ENCODE measurements at regions not wholly inside any gene's neighbourhood (a gene's known extent, or its start where the extent isn't known, plus 50 kb on each side); places are given as distances from the start of the nearest gene placed in this dataset.
A peak's percentile ranks its signal among the peaks of the same experiment; 100 is the strongest.

DNA sequence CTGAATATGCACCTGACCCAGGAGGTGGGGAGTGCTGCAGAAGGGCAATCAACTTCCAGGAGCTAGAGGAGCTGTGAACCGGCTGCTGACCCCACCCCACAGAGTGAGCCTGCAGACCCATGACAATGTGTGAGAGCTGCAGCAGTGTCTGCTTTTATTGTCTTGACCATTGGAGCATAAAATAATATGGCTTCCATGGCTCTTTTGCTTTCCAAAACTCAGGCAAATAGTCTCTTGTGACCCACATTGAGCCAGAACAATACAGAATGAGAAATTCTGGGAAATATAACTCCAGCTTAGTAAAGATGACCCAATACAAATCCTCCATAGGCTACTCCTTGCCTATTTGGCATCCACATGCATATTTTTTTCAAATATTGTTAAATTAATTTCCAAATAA lies 309.6 kb downstream of the PYDC2 start:
- Mint-ChIP-seq H3K27me3 (ENCODE audit: low read depth, unreplicated experiment) (no peaks in the 10 kb centered on the region), H3K4me1 (ENCODE audit: low read depth, unreplicated experiment) (peaks cover 32% of the 10 kb centered on the region)

DNA sequence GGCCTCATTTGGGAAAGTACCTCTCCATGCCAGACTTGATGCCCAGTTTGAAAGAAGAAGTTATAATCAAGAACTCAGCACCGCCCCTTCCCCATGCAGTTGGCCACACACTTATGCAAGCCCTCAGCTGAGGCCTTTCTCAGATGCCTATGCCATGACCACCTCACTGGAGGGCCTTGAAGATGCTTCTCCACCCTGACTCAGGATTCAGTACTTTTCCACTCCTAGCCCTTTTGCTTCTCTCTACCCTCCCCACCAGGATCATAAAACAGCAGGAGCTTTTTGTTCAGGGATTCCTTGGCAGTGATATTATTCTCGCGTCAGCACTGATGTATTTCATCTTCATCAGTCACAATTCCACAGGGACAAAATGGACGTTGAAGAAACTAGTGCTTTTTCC lies 313.5 kb downstream of the PYDC2 start:
- Histone ChIP-seq H3K36me3 (ENCODE audit: insufficient read depth, low read length) (no peaks in the 10 kb centered on the region), H2AFZ (ENCODE audit: low read depth, low read length) (peak overlapping the region; percentile 34), H4K20me1 (ENCODE audit: insufficient read depth, low read length) (no peaks in the 10 kb centered on the region), H3K9me3 (ENCODE audit: insufficient read depth, low read depth, low read length) (no peaks in the 10 kb centered on the region), H3K79me2 (ENCODE audit: insufficient read depth, low read length) (no peaks in the 10 kb centered on the region), H3K9ac (ENCODE audit: low read length) (no peak overlapping the region), H3K27ac (ENCODE audit: low read depth, low read length) (peak overlapping the region; percentile 76), H3K4me2 (ENCODE audit: low read length) (peak overlapping the region; percentile 23), H3K4me1 (ENCODE audit: insufficient read depth, low read length) (peaks cover 16% of the 10 kb centered on the region), H3K27me3 (ENCODE audit: insufficient read depth, low read length) (no peaks in the 10 kb centered on the region), H3K4me3 (ENCODE audit: insufficient read depth, low read depth, low read length) (no peak overlapping the region)
- H3K4me1 Mint-ChIP-seq (ENCODE audit: low read depth, unreplicated experiment): peaks cover 41% of the 10 kb centered on the region
- peaks cover 10% of the 10 kb centered on the region for H3K9me3 Mint-ChIP-seq (ENCODE audit: unreplicated experiment)
- H3K4me3 Mint-ChIP-seq (ENCODE audit: unreplicated experiment): no peak overlapping the region
- H3K27me3 Mint-ChIP-seq (ENCODE audit: low read depth, unreplicated experiment): no peaks in the 10 kb centered on the region
- FAIRE-seq (no peak), DNase-seq (ENCODE audit: low read depth) (peak; percentile 87)
- peak overlapping the region; percentile 86 for H3K27ac Mint-ChIP-seq (ENCODE audit: unreplicated experiment)
- no peaks in the 10 kb centered on the region for H3K36me3 Mint-ChIP-seq (ENCODE audit: low read depth, unreplicated experiment)
- TF ChIP-seq, protein P1, sequence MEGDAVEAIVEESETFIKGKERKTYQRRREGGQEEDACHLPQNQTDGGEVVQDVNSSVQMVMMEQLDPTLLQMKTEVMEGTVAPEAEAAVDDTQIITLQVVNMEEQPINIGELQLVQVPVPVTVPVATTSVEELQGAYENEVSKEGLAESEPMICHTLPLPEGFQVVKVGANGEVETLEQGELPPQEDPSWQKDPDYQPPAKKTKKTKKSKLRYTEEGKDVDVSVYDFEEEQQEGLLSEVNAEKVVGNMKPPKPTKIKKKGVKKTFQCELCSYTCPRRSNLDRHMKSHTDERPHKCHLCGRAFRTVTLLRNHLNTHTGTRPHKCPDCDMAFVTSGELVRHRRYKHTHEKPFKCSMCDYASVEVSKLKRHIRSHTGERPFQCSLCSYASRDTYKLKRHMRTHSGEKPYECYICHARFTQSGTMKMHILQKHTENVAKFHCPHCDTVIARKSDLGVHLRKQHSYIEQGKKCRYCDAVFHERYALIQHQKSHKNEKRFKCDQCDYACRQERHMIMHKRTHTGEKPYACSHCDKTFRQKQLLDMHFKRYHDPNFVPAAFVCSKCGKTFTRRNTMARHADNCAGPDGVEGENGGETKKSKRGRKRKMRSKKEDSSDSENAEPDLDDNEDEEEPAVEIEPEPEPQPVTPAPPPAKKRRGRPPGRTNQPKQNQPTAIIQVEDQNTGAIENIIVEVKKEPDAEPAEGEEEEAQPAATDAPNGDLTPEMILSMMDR (IDR thresholded peaks at IDR 0.05; ENCODE audit: insufficient read depth, low read depth, low read length): no peak
- no peak for TF ChIP-seq EZH2 (IDR thresholded peaks at IDR 0.05; ENCODE audit: insufficient read depth, low read length)

More for the DNA sequence above, 309.6 kb downstream of the PYDC2 start:
- DNase-seq (ENCODE audit: low read depth) (no peak), FAIRE-seq (no peak)
- Histone ChIP-seq H3K4me2 (ENCODE audit: low read length) (no peak overlapping the region), H3K79me2 (ENCODE audit: insufficient read depth, low read length) (no peaks in the 10 kb centered on the region), H3K4me3 (ENCODE audit: insufficient read depth, low read depth, low read length) (no peak overlapping the region), H2AFZ (ENCODE audit: low read depth, low read length) (no peak overlapping the region), H3K9me3 (ENCODE audit: insufficient read depth, low read depth, low read length) (no peaks in the 10 kb centered on the region), H3K27me3 (ENCODE audit: insufficient read depth, low read length) (no peaks in the 10 kb centered on the region), H4K20me1 (ENCODE audit: insufficient read depth, low read length) (no peaks in the 10 kb centered on the region), H3K27ac (ENCODE audit: low read depth, low read length) (no peak overlapping the region), H3K36me3 (ENCODE audit: insufficient read depth, low read length) (no peaks in the 10 kb centered on the region), H3K4me1 (ENCODE audit: insufficient read depth, low read length) (peaks cover 11% of the 10 kb centered on the region), H3K9ac (ENCODE audit: low read length) (no peak overlapping the region)
- no peak for TF ChIP-seq EZH2 (IDR thresholded peaks at IDR 0.05; ENCODE audit: insufficient read depth, low read length)
- TF ChIP-seq, protein P1 (IDR thresholded peaks at IDR 0.05; ENCODE audit: insufficient read depth, low read depth, low read length): no peak
- Mint-ChIP-seq H3K36me3 (ENCODE audit: low read depth, unreplicated experiment) (no peaks in the 10 kb centered on the region), H3K27ac (ENCODE audit: unreplicated experiment) (no peak overlapping the region), H3K4me3 (ENCODE audit: unreplicated experiment) (no peak overlapping the region), H3K9me3 (ENCODE audit: unreplicated experiment) (peaks cover 5% of the 10 kb centered on the region)

DNA sequence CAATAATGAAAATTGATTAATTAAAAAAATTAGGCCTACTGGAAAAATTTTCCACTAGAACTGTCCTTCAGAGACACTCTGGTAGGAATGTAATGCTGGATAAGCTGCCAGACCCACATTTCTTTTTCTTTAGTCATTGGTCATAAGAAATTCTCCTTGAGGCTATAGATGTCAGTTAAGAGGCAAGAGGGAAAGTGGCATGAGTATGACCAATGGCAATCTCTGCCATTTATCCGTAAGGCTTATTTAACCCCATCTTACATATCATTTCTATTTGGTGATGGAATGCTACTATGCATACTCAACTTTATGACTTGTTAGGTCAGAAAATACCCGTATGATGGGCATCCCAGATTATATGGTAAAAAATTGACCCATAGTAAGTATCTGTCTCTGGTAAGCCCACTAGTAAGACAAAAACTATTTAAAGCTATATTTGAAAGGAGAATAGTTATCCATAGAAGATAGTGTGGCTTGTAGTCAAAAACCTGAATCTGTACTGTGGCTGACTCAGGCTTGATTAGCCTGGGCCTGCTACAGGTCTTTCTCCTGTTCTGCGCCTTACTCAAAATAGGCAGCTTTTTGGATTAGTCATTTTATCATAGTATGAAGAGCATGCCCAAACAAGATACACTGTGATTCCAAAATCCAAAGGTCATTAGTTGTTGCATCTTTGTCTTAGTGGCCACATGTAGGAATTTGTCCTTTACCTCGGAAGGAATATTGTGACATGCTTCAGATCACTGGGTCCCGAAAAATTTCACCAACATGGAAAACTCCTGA lies 314.7 kb downstream of the PYDC2 start:
- Mint-ChIP-seq H3K9me3 (ENCODE audit: unreplicated experiment) (peaks cover 10% of the 10 kb centered on the region), H3K36me3 (ENCODE audit: low read depth, unreplicated experiment) (no peaks in the 10 kb centered on the region), H3K27ac (ENCODE audit: unreplicated experiment) (peak overlapping the region; percentile 86), H3K4me1 (ENCODE audit: low read depth, unreplicated experiment) (peaks cover 41% of the 10 kb centered on the region), H3K4me3 (ENCODE audit: unreplicated experiment) (no peak overlapping the region), H3K27me3 (ENCODE audit: low read depth, unreplicated experiment) (no peaks in the 10 kb centered on the region)
- Histone ChIP-seq H3K79me2 (ENCODE audit: insufficient read depth, low read length) (no peaks in the 10 kb centered on the region), H3K4me2 (ENCODE audit: low read length) (no peak overlapping the region), H3K9me3 (ENCODE audit: insufficient read depth, low read depth, low read length) (no peaks in the 10 kb centered on the region), H3K4me1 (ENCODE audit: insufficient read depth, low read length) (peaks cover 16% of the 10 kb centered on the region), H3K27ac (ENCODE audit: low read depth, low read length) (peak overlapping the region; percentile 76), H3K36me3 (ENCODE audit: insufficient read depth, low read length) (no peaks in the 10 kb centered on the region), H3K9ac (ENCODE audit: low read length) (no peak overlapping the region), H3K27me3 (ENCODE audit: insufficient read depth, low read length) (no peaks in the 10 kb centered on the region), H2AFZ (ENCODE audit: low read depth, low read length) (no peak overlapping the region), H4K20me1 (ENCODE audit: insufficient read depth, low read length) (no peaks in the 10 kb centered on the region), H3K4me3 (ENCODE audit: insufficient read depth, low read depth, low read length) (no peak overlapping the region)
- FAIRE-seq (no peak), DNase-seq (ENCODE audit: low read depth) (peak; percentile 77)
- no peak for TF ChIP-seq EZH2 (IDR thresholded peaks at IDR 0.05; ENCODE audit: insufficient read depth, low read length)
- TF ChIP-seq, protein P1 (IDR thresholded peaks at IDR 0.05; ENCODE audit: insufficient read depth, low read depth, low read length): no peak
